ENCODE measurements at regions not wholly inside any gene's neighbourhood (a gene's known extent, or its start where the extent isn't known, plus 50 kb on each side); places are given as distances from the start of the nearest gene placed in this dataset.

- Mint-ChIP-seq H3K27ac (ENCODE audit: unreplicated experiment) (no peak overlapping the region), H3K4me1 (ENCODE audit: unreplicated experiment) (no peaks in the 10 kb centered on the region), H3K9me3 (ENCODE audit: unreplicated experiment) (no peaks in the 10 kb centered on the region), H3K27me3 (ENCODE audit: unreplicated experiment) (no peaks in the 10 kb centered on the region), H3K4me3 (ENCODE audit: unreplicated experiment) (no peak overlapping the region), H3K36me3 (ENCODE audit: low read depth, unreplicated experiment) (no peaks in the 10 kb centered on the region)
- TF ChIP-seq CTCF (IDR thresholded peaks at IDR 0.05; ENCODE audit: unreplicated experiment) = no peak
- DNase-seq (ENCODE audit: low spot score) = no peak
Observed at GRCh38 chr1:169012416-169012815, 94.1 kb upstream of the ATP1B1 start.

- no peaks in the 10 kb centered on the region for H3K4me1 Mint-ChIP-seq (ENCODE audit: unreplicated experiment)
- TF ChIP-seq CTCF (IDR thresholded peaks at IDR 0.05; ENCODE audit: unreplicated experiment) = no peak
- H3K27me3 Mint-ChIP-seq (ENCODE audit: unreplicated experiment) = no peaks in the 10 kb centered on the region
- DNase-seq (ENCODE audit: low spot score) = no peak
- no peaks in the 10 kb centered on the region for H3K9me3 Mint-ChIP-seq (ENCODE audit: unreplicated experiment)
- H3K4me3 Mint-ChIP-seq (ENCODE audit: unreplicated experiment) = no peak overlapping the region
- H3K27ac Mint-ChIP-seq (ENCODE audit: unreplicated experiment) = no peak overlapping the region
- H3K36me3 Mint-ChIP-seq (ENCODE audit: low read depth, unreplicated experiment) = no peaks in the 10 kb centered on the region
Observed at GRCh38 chr1:169013821-169014220, 92.7 kb upstream of the ATP1B1 start.

- Mint-ChIP-seq H3K27ac (ENCODE audit: unreplicated experiment) (no peak overlapping the region), H3K27me3 (ENCODE audit: unreplicated experiment) (no peaks in the 10 kb centered on the region), H3K4me3 (ENCODE audit: unreplicated experiment) (no peak overlapping the region), H3K4me1 (ENCODE audit: unreplicated experiment) (no peaks in the 10 kb centered on the region), H3K9me3 (ENCODE audit: unreplicated experiment) (no peaks in the 10 kb centered on the region), H3K36me3 (ENCODE audit: low read depth, unreplicated experiment) (no peaks in the 10 kb centered on the region)
- DNase-seq (ENCODE audit: low spot score) = no peak
- no peak for TF ChIP-seq CTCF (IDR thresholded peaks at IDR 0.05; ENCODE audit: unreplicated experiment)
Observed at GRCh38 chr1:169015464-169015863, 91.0 kb upstream of the ATP1B1 start.

GRCh38 chr1:169018751-169019150 is 87.7 kb upstream of the ATP1B1 start:
- no peaks in the 10 kb centered on the region for H3K9me3 Mint-ChIP-seq (ENCODE audit: unreplicated experiment)
- H3K4me3 Mint-ChIP-seq (ENCODE audit: unreplicated experiment) = no peak overlapping the region
- TF ChIP-seq CTCF (IDR thresholded peaks at IDR 0.05; ENCODE audit: unreplicated experiment) = no peak
- H3K4me1 Mint-ChIP-seq (ENCODE audit: unreplicated experiment) = no peaks in the 10 kb centered on the region
- no peak overlapping the region for H3K27ac Mint-ChIP-seq (ENCODE audit: unreplicated experiment)
- H3K36me3 Mint-ChIP-seq (ENCODE audit: low read depth, unreplicated experiment) = no peaks in the 10 kb centered on the region
- H3K27me3 Mint-ChIP-seq (ENCODE audit: unreplicated experiment) = no peaks in the 10 kb centered on the region
- DNase-seq (ENCODE audit: low spot score) = no peak

- DNase-seq (ENCODE audit: low spot score) = no peak
- Mint-ChIP-seq H3K4me1 (ENCODE audit: unreplicated experiment) (no peaks in the 10 kb centered on the region), H3K36me3 (ENCODE audit: low read depth, unreplicated experiment) (no peaks in the 10 kb centered on the region), H3K4me3 (ENCODE audit: unreplicated experiment) (no peak overlapping the region), H3K9me3 (ENCODE audit: unreplicated experiment) (no peaks in the 10 kb centered on the region), H3K27ac (ENCODE audit: unreplicated experiment) (no peak overlapping the region), H3K27me3 (ENCODE audit: unreplicated experiment) (no peaks in the 10 kb centered on the region)
- TF ChIP-seq CTCF (IDR thresholded peaks at IDR 0.05; ENCODE audit: unreplicated experiment) = no peak
Observed at GRCh38 chr1:169019419-169020058, 87.0 kb upstream of the ATP1B1 start.

All from endothelial cell (in vitro differentiated cells).